ENCODE measurements at regions not wholly inside any gene's neighbourhood (a gene's known extent, or its start where the extent isn't known, plus 50 kb on each side); places are given as distances from the start of the nearest gene placed in this dataset.

DNA sequence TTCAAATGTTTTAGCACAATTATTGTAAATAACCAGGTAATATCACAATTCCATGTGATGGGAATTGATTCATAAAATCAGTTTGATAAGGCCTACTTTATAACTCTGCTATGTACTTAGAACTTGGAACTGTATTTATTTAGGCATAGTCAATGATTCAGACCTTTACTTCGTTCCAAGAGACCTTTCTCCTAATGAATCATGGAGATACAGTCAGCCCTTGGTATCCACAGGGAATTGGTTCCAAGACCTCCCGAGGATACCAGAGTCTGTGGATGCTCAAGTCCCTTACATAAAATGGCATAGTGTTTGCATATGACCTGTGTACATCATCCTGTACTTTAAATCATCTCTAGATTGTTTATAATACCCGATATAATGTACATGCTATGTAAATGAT lies 60.8 kb upstream of the UMPS start (continued):
- TF ChIP-seq, protein P1, sequence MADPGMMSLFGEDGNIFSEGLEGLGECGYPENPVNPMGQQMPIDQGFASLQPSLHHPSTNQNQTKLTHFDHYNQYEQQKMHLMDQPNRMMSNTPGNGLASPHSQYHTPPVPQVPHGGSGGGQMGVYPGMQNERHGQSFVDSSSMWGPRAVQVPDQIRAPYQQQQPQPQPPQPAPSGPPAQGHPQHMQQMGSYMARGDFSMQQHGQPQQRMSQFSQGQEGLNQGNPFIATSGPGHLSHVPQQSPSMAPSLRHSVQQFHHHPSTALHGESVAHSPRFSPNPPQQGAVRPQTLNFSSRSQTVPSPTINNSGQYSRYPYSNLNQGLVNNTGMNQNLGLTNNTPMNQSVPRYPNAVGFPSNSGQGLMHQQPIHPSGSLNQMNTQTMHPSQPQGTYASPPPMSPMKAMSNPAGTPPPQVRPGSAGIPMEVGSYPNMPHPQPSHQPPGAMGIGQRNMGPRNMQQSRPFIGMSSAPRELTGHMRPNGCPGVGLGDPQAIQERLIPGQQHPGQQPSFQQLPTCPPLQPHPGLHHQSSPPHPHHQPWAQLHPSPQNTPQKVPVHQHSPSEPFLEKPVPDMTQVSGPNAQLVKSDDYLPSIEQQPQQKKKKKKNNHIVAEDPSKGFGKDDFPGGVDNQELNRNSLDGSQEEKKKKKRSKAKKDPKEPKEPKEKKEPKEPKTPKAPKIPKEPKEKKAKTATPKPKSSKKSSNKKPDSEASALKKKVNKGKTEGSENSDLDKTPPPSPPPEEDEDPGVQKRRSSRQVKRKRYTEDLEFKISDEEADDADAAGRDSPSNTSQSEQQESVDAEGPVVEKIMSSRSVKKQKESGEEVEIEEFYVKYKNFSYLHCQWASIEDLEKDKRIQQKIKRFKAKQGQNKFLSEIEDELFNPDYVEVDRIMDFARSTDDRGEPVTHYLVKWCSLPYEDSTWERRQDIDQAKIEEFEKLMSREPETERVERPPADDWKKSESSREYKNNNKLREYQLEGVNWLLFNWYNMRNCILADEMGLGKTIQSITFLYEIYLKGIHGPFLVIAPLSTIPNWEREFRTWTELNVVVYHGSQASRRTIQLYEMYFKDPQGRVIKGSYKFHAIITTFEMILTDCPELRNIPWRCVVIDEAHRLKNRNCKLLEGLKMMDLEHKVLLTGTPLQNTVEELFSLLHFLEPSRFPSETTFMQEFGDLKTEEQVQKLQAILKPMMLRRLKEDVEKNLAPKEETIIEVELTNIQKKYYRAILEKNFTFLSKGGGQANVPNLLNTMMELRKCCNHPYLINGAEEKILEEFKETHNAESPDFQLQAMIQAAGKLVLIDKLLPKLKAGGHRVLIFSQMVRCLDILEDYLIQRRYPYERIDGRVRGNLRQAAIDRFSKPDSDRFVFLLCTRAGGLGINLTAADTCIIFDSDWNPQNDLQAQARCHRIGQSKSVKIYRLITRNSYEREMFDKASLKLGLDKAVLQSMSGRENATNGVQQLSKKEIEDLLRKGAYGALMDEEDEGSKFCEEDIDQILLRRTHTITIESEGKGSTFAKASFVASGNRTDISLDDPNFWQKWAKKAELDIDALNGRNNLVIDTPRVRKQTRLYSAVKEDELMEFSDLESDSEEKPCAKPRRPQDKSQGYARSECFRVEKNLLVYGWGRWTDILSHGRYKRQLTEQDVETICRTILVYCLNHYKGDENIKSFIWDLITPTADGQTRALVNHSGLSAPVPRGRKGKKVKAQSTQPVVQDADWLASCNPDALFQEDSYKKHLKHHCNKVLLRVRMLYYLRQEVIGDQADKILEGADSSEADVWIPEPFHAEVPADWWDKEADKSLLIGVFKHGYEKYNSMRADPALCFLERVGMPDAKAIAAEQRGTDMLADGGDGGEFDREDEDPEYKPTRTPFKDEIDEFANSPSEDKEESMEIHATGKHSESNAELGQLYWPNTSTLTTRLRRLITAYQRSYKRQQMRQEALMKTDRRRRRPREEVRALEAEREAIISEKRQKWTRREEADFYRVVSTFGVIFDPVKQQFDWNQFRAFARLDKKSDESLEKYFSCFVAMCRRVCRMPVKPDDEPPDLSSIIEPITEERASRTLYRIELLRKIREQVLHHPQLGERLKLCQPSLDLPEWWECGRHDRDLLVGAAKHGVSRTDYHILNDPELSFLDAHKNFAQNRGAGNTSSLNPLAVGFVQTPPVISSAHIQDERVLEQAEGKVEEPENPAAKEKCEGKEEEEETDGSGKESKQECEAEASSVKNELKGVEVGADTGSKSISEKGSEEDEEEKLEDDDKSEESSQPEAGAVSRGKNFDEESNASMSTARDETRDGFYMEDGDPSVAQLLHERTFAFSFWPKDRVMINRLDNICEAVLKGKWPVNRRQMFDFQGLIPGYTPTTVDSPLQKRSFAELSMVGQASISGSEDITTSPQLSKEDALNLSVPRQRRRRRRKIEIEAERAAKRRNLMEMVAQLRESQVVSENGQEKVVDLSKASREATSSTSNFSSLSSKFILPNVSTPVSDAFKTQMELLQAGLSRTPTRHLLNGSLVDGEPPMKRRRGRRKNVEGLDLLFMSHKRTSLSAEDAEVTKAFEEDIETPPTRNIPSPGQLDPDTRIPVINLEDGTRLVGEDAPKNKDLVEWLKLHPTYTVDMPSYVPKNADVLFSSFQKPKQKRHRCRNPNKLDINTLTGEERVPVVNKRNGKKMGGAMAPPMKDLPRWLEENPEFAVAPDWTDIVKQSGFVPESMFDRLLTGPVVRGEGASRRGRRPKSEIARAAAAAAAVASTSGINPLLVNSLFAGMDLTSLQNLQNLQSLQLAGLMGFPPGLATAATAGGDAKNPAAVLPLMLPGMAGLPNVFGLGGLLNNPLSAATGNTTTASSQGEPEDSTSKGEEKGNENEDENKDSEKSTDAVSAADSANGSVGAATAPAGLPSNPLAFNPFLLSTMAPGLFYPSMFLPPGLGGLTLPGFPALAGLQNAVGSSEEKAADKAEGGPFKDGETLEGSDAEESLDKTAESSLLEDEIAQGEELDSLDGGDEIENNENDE (IDR thresholded peaks at IDR 0.05; ENCODE audit: insufficient replicate concordance, low read length) = no peak
- no peak for TF ChIP-seq SUZ12 (IDR thresholded peaks at IDR 0.05; ENCODE audit: low read length)
- no peak for TF ChIP-seq CHD2 (IDR thresholded peaks at IDR 0.05; ENCODE audit: low read length)
- TF ChIP-seq NANOG (IDR thresholded peaks at IDR 0.05; ENCODE audit: insufficient read depth, low read depth, low read length, poor library complexity, severe bottlenecking) = no peak
- TF ChIP-seq SRF (IDR thresholded peaks at IDR 0.05; ENCODE audit: low read depth, low read length) = no peak
- TF ChIP-seq SP2 (IDR thresholded peaks at IDR 0.05; ENCODE audit: low read length) = no peak
- TF ChIP-seq GTF2F1 (IDR thresholded peaks at IDR 0.05; ENCODE audit: borderline replicate concordance, low read depth, low read length) = no peak
- no peak for TF ChIP-seq EGR1 (IDR thresholded peaks at IDR 0.05; ENCODE audit: borderline replicate concordance, low read depth, low read length)
- no peak for TF ChIP-seq POLR2AphosphoS5 (IDR thresholded peaks at IDR 0.05; ENCODE audit: low read depth, low read length)
